ENCODE measurements at regions not wholly inside any gene's neighbourhood (a gene's known extent, or its start where the extent isn't known, plus 50 kb on each side); places are given as distances from the start of the nearest gene placed in this dataset.

DNA sequence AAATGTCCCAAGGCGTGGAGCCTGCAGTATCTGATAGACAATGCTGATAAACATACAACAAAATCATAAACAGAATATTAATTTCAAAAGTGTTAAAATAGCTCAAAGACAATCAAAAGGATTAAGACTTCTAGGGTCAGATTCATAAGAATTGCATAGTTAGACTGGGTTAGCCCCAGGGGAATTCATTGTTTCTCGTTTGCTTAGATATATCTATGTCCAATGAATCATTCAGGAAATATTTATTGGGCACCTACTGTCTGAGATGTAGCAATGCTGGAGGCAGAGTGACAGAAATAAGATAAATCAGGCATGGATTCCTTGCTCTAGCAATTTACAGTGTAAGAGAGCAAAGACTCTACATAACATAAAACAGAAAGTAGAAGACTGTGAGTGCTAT is 124.4 kb upstream of the PRL start:
- TF ChIP-seq, protein P1, sequence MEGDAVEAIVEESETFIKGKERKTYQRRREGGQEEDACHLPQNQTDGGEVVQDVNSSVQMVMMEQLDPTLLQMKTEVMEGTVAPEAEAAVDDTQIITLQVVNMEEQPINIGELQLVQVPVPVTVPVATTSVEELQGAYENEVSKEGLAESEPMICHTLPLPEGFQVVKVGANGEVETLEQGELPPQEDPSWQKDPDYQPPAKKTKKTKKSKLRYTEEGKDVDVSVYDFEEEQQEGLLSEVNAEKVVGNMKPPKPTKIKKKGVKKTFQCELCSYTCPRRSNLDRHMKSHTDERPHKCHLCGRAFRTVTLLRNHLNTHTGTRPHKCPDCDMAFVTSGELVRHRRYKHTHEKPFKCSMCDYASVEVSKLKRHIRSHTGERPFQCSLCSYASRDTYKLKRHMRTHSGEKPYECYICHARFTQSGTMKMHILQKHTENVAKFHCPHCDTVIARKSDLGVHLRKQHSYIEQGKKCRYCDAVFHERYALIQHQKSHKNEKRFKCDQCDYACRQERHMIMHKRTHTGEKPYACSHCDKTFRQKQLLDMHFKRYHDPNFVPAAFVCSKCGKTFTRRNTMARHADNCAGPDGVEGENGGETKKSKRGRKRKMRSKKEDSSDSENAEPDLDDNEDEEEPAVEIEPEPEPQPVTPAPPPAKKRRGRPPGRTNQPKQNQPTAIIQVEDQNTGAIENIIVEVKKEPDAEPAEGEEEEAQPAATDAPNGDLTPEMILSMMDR (optimal IDR thresholded peaks at IDR 0.05 in 1 of 3, IDR thresholded peaks at IDR 0.05 in 1 of 3, conservative IDR thresholded peaks at IDR 0.05 in 1 of 3; ENCODE audit: extremely low read depth in 1 of 3, insufficient read depth in 2 of 3, low read length in 3 of 3): no peak
- TF ChIP-seq EZH2 (IDR thresholded peaks at IDR 0.05; ENCODE audit: low read length): no peak
